Ramos (cell line): ENCODE measurements at regions not wholly inside any gene's neighbourhood (a gene's known extent, or its start where the extent isn't known, plus 50 kb on each side); places are given as distances from the start of the nearest gene placed in this dataset.
"Not testable (repeated sequence)": the region's sequence is repeated elsewhere in the genome, so short reads cannot be mapped to it uniquely, and the experiment has no call there.

ENCODE experiments used
- in situ Hi-C: fragments of 300-500 bp; cut with MboI; formaldehyde crosslinking; loops from one replicate; pipeline ENCODE4 v1.14.3; 2022; ENCODE audit warnings: low sequenced_read_pairs; ENCODE audit not compliant: unreplicated experiment

GRCh38 chr17:74137416-74137815, 66.1 kb upstream of the RPL38 start:
- in situ Hi-C loops = no loop called here

GRCh38 chr17:74139120-74139519, 64.4 kb upstream of the RPL38 start:
- in situ Hi-C loops = no loop called here

GRCh38 chr17:74140282-74140681, 63.2 kb upstream of the RPL38 start:
- in situ Hi-C loops = no loop called here

GRCh38 chr17:74141612-74142011, 61.9 kb upstream of the RPL38 start:
- in situ Hi-C loops = no loop called here

GRCh38 chr17:74143318-74143717, 60.2 kb upstream of the RPL38 start:
- in situ Hi-C loops = not testable (repeated sequence)

GRCh38 chr17:74145756-74146155, 57.7 kb upstream of the RPL38 start:
- in situ Hi-C loops = no loop called here

- in situ Hi-C loops = no loop called here
Observed at GRCh38 chr17:74146196-74146595, 57.3 kb upstream of the RPL38 start.

- in situ Hi-C loops = no loop called here
Observed at GRCh38 chr17:74147056-74147835, 56.2 kb upstream of the RPL38 start.

- in situ Hi-C loops = no loop called here
Observed at GRCh38 chr17:74147966-74148365, 55.5 kb upstream of the RPL38 start.

GRCh38 chr17:74148446-74148845, 55.0 kb upstream of the RPL38 start:
- in situ Hi-C loops = no loop called here

GRCh38 chr17:74148901-74149596, 54.4 kb upstream of the RPL38 start:
- in situ Hi-C loops = no loop called here

GRCh38 chr17:74149597-74150427, 53.7 kb upstream of the RPL38 start:
- in situ Hi-C loops = no loop called here

GRCh38 chr17:74150428-74151025, 53.0 kb upstream of the RPL38 start:
- in situ Hi-C loops = no loop called here

- in situ Hi-C loops = no loop called here
Observed at GRCh38 chr17:74151551-74152315, 51.7 kb upstream of the RPL38 start.

GRCh38 chr17:74152591-74153455, 50.7 kb upstream of the RPL38 start:
- in situ Hi-C loops = no loop called here

GRCh38 chr17:74153456-74153810, 50.0 kb upstream of the RPL38 start:
- in situ Hi-C loops = no loop called here
